Lower leg skin (tissue), 3 donors: ENCODE measurements at regions not wholly inside any gene's neighbourhood (a gene's known extent, or its start where the extent isn't known, plus 50 kb on each side); places are given as distances from the start of the nearest gene placed in this dataset.

Experiments
- POLR2A ChIP-seq, 2 donors: fragments of 450-650 bp; IDR thresholded peaks; one replicate each; pipeline ENCODE4 v1.6.1; 2016 to 2017; ENCODE audit warnings: antibody characterized with exemption in 2 of 2, mild to moderate bottlenecking in 1 of 2, moderate library complexity in 1 of 2
- TF ChIP-seq, protein P1 (sequence below), 3 donors: fragments of 450-650 bp; IDR thresholded peaks; one replicate each; pipeline ENCODE4 v1.5.1; 2016; ENCODE audit warnings: antibody characterized with exemption in 3 of 3, mild to moderate bottlenecking in 3 of 3, moderate library complexity in 2 of 3

DNA sequence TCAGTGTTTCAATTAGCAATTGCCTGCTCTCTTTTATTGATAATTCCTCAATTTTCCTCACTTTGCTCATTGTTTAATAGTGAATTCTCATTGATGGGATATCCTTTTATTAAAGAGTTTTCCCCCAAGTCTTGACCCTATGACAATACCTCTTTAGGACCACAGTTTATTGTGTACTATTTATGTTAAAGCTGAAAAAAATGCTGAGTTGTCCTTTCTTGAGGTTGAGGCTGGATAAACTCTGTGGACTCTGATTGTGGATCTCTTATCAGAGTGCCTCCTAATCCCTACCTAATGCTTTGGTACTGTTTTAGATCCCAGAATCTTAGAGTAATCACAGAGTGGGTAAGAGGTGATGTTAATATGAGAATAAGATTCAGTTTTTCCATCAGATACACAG is 416.3 kb upstream of the GBE1 start:
- TF ChIP-seq, protein P1, sequence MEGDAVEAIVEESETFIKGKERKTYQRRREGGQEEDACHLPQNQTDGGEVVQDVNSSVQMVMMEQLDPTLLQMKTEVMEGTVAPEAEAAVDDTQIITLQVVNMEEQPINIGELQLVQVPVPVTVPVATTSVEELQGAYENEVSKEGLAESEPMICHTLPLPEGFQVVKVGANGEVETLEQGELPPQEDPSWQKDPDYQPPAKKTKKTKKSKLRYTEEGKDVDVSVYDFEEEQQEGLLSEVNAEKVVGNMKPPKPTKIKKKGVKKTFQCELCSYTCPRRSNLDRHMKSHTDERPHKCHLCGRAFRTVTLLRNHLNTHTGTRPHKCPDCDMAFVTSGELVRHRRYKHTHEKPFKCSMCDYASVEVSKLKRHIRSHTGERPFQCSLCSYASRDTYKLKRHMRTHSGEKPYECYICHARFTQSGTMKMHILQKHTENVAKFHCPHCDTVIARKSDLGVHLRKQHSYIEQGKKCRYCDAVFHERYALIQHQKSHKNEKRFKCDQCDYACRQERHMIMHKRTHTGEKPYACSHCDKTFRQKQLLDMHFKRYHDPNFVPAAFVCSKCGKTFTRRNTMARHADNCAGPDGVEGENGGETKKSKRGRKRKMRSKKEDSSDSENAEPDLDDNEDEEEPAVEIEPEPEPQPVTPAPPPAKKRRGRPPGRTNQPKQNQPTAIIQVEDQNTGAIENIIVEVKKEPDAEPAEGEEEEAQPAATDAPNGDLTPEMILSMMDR (IDR thresholded peaks at IDR 0.05) = no peak
- TF ChIP-seq POLR2A (IDR thresholded peaks at IDR 0.05) = no peak
